DND-41 (cell line): ENCODE measurements at regions not wholly inside any gene's neighbourhood (a gene's known extent, or its start where the extent isn't known, plus 50 kb on each side); places are given as distances from the start of the nearest gene placed in this dataset.

ENCODE experiments used
- EZH2 ChIP-seq: IDR thresholded peaks from 3 replicates; pipeline ENCODE4 v1.6.1; 2012; ENCODE audit warnings: borderline replicate concordance, low read depth, mild to moderate bottlenecking, moderate library complexity, low read length, inconsistent platforms; ENCODE audit not compliant: severe bottlenecking
- TF ChIP-seq, protein P1 (sequence below): IDR thresholded peaks from 2 replicates; pipeline ENCODE4 v1.5.1; 2012; ENCODE audit warnings: borderline replicate concordance, low read length, moderate library complexity, mild to moderate bottlenecking; ENCODE audit not compliant: poor library complexity, severe bottlenecking; ENCODE audit errors: extremely low read depth

DNA sequence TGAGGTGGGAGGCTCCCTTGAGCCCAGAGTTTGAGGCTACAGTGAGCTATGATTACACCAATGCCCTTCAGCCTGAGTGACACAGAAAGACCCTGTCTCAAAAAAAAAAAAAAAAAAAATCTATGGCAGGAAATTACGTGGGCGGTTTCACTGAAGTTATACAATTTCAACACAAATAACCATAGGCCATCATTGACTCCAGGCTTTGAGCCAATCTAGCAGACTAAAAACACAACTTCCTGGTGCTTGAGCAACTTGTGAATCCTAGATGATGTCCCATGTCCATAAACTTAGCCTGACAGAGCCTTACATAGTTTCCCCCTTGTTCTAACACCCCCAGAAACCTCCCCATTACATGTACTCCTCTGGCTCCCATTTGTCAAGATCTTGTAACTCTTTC is 131.8 kb downstream of the QRSL1 start:
- TF ChIP-seq, protein P1, sequence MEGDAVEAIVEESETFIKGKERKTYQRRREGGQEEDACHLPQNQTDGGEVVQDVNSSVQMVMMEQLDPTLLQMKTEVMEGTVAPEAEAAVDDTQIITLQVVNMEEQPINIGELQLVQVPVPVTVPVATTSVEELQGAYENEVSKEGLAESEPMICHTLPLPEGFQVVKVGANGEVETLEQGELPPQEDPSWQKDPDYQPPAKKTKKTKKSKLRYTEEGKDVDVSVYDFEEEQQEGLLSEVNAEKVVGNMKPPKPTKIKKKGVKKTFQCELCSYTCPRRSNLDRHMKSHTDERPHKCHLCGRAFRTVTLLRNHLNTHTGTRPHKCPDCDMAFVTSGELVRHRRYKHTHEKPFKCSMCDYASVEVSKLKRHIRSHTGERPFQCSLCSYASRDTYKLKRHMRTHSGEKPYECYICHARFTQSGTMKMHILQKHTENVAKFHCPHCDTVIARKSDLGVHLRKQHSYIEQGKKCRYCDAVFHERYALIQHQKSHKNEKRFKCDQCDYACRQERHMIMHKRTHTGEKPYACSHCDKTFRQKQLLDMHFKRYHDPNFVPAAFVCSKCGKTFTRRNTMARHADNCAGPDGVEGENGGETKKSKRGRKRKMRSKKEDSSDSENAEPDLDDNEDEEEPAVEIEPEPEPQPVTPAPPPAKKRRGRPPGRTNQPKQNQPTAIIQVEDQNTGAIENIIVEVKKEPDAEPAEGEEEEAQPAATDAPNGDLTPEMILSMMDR, result no peak
- TF ChIP-seq EZH2, result no peak
